Smooth muscle cell (in vitro differentiated cells): ENCODE measurements at regions not wholly inside any gene's neighbourhood (a gene's known extent, or its start where the extent isn't known, plus 50 kb on each side); places are given as distances from the start of the nearest gene placed in this dataset.

Experiments
- DNase-seq: peaks from one replicate; lab custom pipeline; 2025; ENCODE audit not compliant: unreplicated experiment; lab: John Stamatoyannopoulos, UW
- H2AFZ ChIP-seq: fragments of 200-600 bp; sonication (generic); 2 replicates; pipeline ENCODE4 v1.6.0; 2016; ENCODE audit warnings: antibody characterized with exemption, low read depth, mild to moderate bottlenecking
- H3F3A ChIP-seq: fragments of 200-600 bp; sonication (generic); 2 replicates; pipeline ENCODE4 v1.6.0; 2017; ENCODE audit warnings: antibody characterized with exemption, low read depth
- H3K27ac ChIP-seq: fragments of 200-600 bp; sonication (generic); 2 replicates; pipeline ENCODE4 v1.5.1; 2016; ENCODE audit warnings: low read depth, mild to moderate bottlenecking
- H3K27me3 ChIP-seq: fragments of 200-600 bp; sonication (generic); 2 replicates; pipeline ENCODE4 v1.6.1; 2016; ENCODE audit warnings: low read depth, mild to moderate bottlenecking
- H3K36me3 ChIP-seq: fragments of 200-600 bp; sonication (generic); 2 replicates; pipeline ENCODE4 v1.5.1; 2016; ENCODE audit warnings: low read depth
- H3K4me1 ChIP-seq: fragments of 200-600 bp; sonication (generic); 2 replicates; pipeline ENCODE4 v1.5.1; 2016; ENCODE audit warnings: low read depth
- H3K4me2 ChIP-seq: fragments of 200-600 bp; sonication (generic); 2 replicates; pipeline ENCODE4 v1.6.0; 2016; ENCODE audit warnings: mild to moderate bottlenecking
- H3K4me3 ChIP-seq: fragments of 200-600 bp; sonication (generic); 2 replicates; pipeline ENCODE4 v1.5.1; 2016; ENCODE audit warnings: mild to moderate bottlenecking
- H3K79me2 ChIP-seq: fragments of 200-600 bp; sonication (generic); 2 replicates; pipeline ENCODE4 v1.6.0; 2016; ENCODE audit warnings: low read depth, mild to moderate bottlenecking
- H3K9ac ChIP-seq: fragments of 200-600 bp; sonication (generic); 2 replicates; pipeline ENCODE4 v1.6.0; 2016; ENCODE audit warnings: low read depth
- H3K9me3 ChIP-seq: fragments of 200-600 bp; sonication (generic); replicated peaks from 2 replicates; pipeline ENCODE4 v1.5.1; 2016; ENCODE audit warnings: low read depth
- H4K20me1 ChIP-seq: fragments of 200-600 bp; sonication (generic); 2 replicates; pipeline ENCODE4 v1.6.0; 2016; ENCODE audit warnings: low read depth
- CTCF ChIP-seq: fragments of 200-600 bp; sonication (generic); IDR thresholded peaks from 2 replicates; pipeline ENCODE4 v1.5.1; 2017; ENCODE audit warnings: borderline replicate concordance, mild to moderate bottlenecking, antibody characterized with exemption; ENCODE audit not compliant: insufficient read depth, poor library complexity, severe bottlenecking
- WGBS: methylation state at CpG from one replicate; pipeline ENCODE4 v1.1.7; 2016; ENCODE audit warnings: low lambda C conversion rate; 5-methylcytosine and 5-hydroxymethylcytosine counted together

- Histone ChIP-seq H4K20me1 (no peaks in the 10 kb centered on the region), H3K27me3 (no peaks in the 10 kb centered on the region), H3K4me3 (no peak overlapping the region), H3K4me1 (no peaks in the 10 kb centered on the region), H2AFZ (no peak overlapping the region), H3K4me2 (no peak overlapping the region), H3K9me3 (no peaks in the 10 kb centered on the region), H3K27ac (no peak overlapping the region), H3F3A (no peaks in the 10 kb centered on the region), H3K9ac (no peak overlapping the region), H3K79me2 (no peaks in the 10 kb centered on the region), H3K36me3 (no peaks in the 10 kb centered on the region)
- WGBS: 94% methylated on average over 4 of the region's 4 CpGs
- no peak for DNase-seq
- TF ChIP-seq CTCF: no peak
These were observed 110.0 kb upstream of the CPM start for GRCh38 chr12:69042970-69043369.

- Histone ChIP-seq H3K27me3 (no peaks in the 10 kb centered on the region), H3K9me3 (no peaks in the 10 kb centered on the region), H3K4me1 (no peaks in the 10 kb centered on the region), H3K4me3 (no peak overlapping the region), H2AFZ (no peak overlapping the region), H3F3A (no peaks in the 10 kb centered on the region), H3K36me3 (no peaks in the 10 kb centered on the region), H3K9ac (no peak overlapping the region), H4K20me1 (no peaks in the 10 kb centered on the region), H3K4me2 (no peak overlapping the region), H3K79me2 (no peaks in the 10 kb centered on the region), H3K27ac (no peak overlapping the region)
- TF ChIP-seq CTCF: no peak
- 72% methylated on average over 2 of the region's 2 CpGs for WGBS
- no peak for DNase-seq
These were observed 111.9 kb upstream of the CPM start for GRCh38 chr12:69044887-69045286.

- no peak for DNase-seq
- H2AFZ ChIP-seq: no peak overlapping the region
- no peak overlapping the region for H3K27ac ChIP-seq
- H3K9ac ChIP-seq: no peak overlapping the region
- H3K36me3 ChIP-seq: no peaks in the 10 kb centered on the region
- no peaks in the 10 kb centered on the region for H3K27me3 ChIP-seq
- H3K79me2 ChIP-seq: no peaks in the 10 kb centered on the region
- H3F3A ChIP-seq: no peaks in the 10 kb centered on the region
- TF ChIP-seq CTCF: no peak
- no peak overlapping the region for H3K4me3 ChIP-seq
- WGBS: 89% methylated on average over 6 of the region's 6 CpGs
- H4K20me1 ChIP-seq: no peaks in the 10 kb centered on the region
- H3K9me3 ChIP-seq: no peaks in the 10 kb centered on the region
- no peak overlapping the region for H3K4me2 ChIP-seq
- no peaks in the 10 kb centered on the region for H3K4me1 ChIP-seq
These were observed 112.5 kb upstream of the CPM start for GRCh38 chr12:69045430-69045829.

GRCh38 chr12:69046363-69046762 is 113.4 kb upstream of the CPM start:
- Histone ChIP-seq H3K9me3 (no peaks in the 10 kb centered on the region), H4K20me1 (no peaks in the 10 kb centered on the region), H2AFZ (no peak overlapping the region), H3K27ac (no peak overlapping the region), H3F3A (no peaks in the 10 kb centered on the region), H3K4me1 (no peaks in the 10 kb centered on the region), H3K4me2 (no peak overlapping the region), H3K9ac (no peak overlapping the region), H3K36me3 (no peaks in the 10 kb centered on the region), H3K27me3 (no peaks in the 10 kb centered on the region), H3K4me3 (no peak overlapping the region), H3K79me2 (no peaks in the 10 kb centered on the region)
- 95% methylated on average over 2 of the region's 2 CpGs for WGBS
- no peak for DNase-seq
- no peak for TF ChIP-seq CTCF
